ENCODE measurements at regions not wholly inside any gene's neighbourhood (a gene's known extent, or its start where the extent isn't known, plus 50 kb on each side); places are given as distances from the start of the nearest gene placed in this dataset.

GRCh38 chr7:85673876-85674275, 487.0 kb upstream of the SEMA3D start:
- TF ChIP-seq EZH2 (IDR thresholded peaks at IDR 0.05; ENCODE audit: borderline replicate concordance, insufficient read depth, low read depth, low read length, poor library complexity, severe bottlenecking) (no peak), CTCF (IDR thresholded peaks at IDR 0.05) (no peak)
- Histone ChIP-seq H3K9ac (ENCODE audit: low read length) (no peak overlapping the region), H3K4me3 (ENCODE audit: control extremely low read depth in 1 of 5, extremely low read depth in 1 of 5, insufficient read depth in 1 of 5, low read depth in 2 of 5, low read length in 4 of 5) (no peak overlapping the region), H3K4me1 (ENCODE audit: control insufficient read depth in 2 of 2, insufficient read depth in 2 of 2, low read length in 2 of 2) (no peaks in the 10 kb centered on the region), H3K27me3 (replicated peaks in 1 of 4; ENCODE audit: control extremely low read depth in 1 of 4, control insufficient read depth in 3 of 4, insufficient read depth in 4 of 4, low read length in 3 of 4) (no peaks in the 10 kb centered on the region), H3K27ac (ENCODE audit: low read length in 2 of 2) (no peak overlapping the region), H3K79me2 (ENCODE audit: control insufficient read depth, insufficient read depth, low read length) (no peaks in the 10 kb centered on the region), H3K36me3 (replicated peaks in 1 of 2; ENCODE audit: control extremely low read depth in 1 of 2, control insufficient read depth in 1 of 2, extremely low read depth in 1 of 2, insufficient read depth in 2 of 2, low read length in 1 of 2) (no peaks in the 10 kb centered on the region), H3K4me2 (replicated peaks; ENCODE audit: low read depth, low read length, poor library complexity, severe bottlenecking) (no peak overlapping the region), H3K9me3 (ENCODE audit: control extremely low read depth in 1 of 3, control insufficient read depth in 2 of 3, insufficient read depth in 1 of 3, low read length in 2 of 3) (peaks cover 0 to under 1% (median 0%) of the 10 kb centered on the region in 3 donors), H4K20me1 (ENCODE audit: control insufficient read depth, insufficient read depth, low read length, poor library complexity, severe bottlenecking) (no peaks in the 10 kb centered on the region), H2AFZ (ENCODE audit: insufficient read depth, low read depth, low read length, poor library complexity, severe bottlenecking) (no peak overlapping the region)
- no peak overlapping the region for H3K27ac Mint-ChIP-seq
- ATAC-seq (ENCODE audit: low read depth) (no peak), DNase-seq (no peak)
- no peaks in the 10 kb centered on the region for H3K4me1 Mint-ChIP-seq
- H3K4me3 Mint-ChIP-seq, result no peak overlapping the region
- ChIA-PET CTCF (no interaction called here), POLR2A (no interaction called here)
- intact Hi-C loops (cut with micrococcal nuclease), result no loop called here
- WGBS (ENCODE audit: insufficient coverage), result no CpG with 5 or more reads among the region's 2 CpGs
- no peaks in the 10 kb centered on the region for H3K27me3 Mint-ChIP-seq
- H3K9me3 Mint-ChIP-seq (ENCODE audit: insufficient read depth), result peaks cover 3% of the 10 kb centered on the region

GRCh38 chr7:85669225-85669624, 482.4 kb upstream of the SEMA3D start:
- Mint-ChIP-seq H3K27me3 (no peaks in the 10 kb centered on the region), H3K27ac (no peak overlapping the region), H3K4me1 (no peaks in the 10 kb centered on the region), H3K9me3 (ENCODE audit: insufficient read depth) (no peaks in the 10 kb centered on the region), H3K4me3 (no peak overlapping the region)
- H2AFZ ChIP-seq (ENCODE audit: insufficient read depth, low read depth, low read length, poor library complexity, severe bottlenecking), result no peak overlapping the region
- ATAC-seq (ENCODE audit: low read depth), result no peak
- H3K4me2 ChIP-seq (replicated peaks; ENCODE audit: low read depth, low read length, poor library complexity, severe bottlenecking), result no peak overlapping the region
- H3K36me3 ChIP-seq (replicated peaks in 1 of 2; ENCODE audit: control extremely low read depth in 1 of 2, control insufficient read depth in 1 of 2, extremely low read depth in 1 of 2, insufficient read depth in 2 of 2, low read length in 1 of 2), result no peaks in the 10 kb centered on the region
- H3K9me3 ChIP-seq (ENCODE audit: control extremely low read depth in 1 of 3, control insufficient read depth in 2 of 3, insufficient read depth in 1 of 3, low read length in 2 of 3), result no peaks in the 10 kb centered on the region
- intact Hi-C loops (cut with micrococcal nuclease), result no loop called here
- POLR2A ChIA-PET, result no interaction called here
- H3K4me1 ChIP-seq (ENCODE audit: control insufficient read depth in 2 of 2, insufficient read depth in 2 of 2, low read length in 2 of 2), result no peaks in the 10 kb centered on the region
- DNase-seq, result no peak
- no peaks in the 10 kb centered on the region for H3K27me3 ChIP-seq (replicated peaks in 1 of 4; ENCODE audit: control extremely low read depth in 1 of 4, control insufficient read depth in 3 of 4, insufficient read depth in 4 of 4, low read length in 3 of 4)
- no peaks in the 10 kb centered on the region for H3K79me2 ChIP-seq (ENCODE audit: control insufficient read depth, insufficient read depth, low read length)
- TF ChIP-seq EZH2 (IDR thresholded peaks at IDR 0.05; ENCODE audit: borderline replicate concordance, insufficient read depth, low read depth, low read length, poor library complexity, severe bottlenecking) (no peak), CTCF (IDR thresholded peaks at IDR 0.05) (no peak)
- WGBS (ENCODE audit: insufficient coverage), result no CpG with 5 or more reads among the region's 3 CpGs
- H3K27ac ChIP-seq (ENCODE audit: low read length in 2 of 2), result no peak overlapping the region
- CTCF ChIA-PET, result no interaction called here
- no peaks in the 10 kb centered on the region for H4K20me1 ChIP-seq (ENCODE audit: control insufficient read depth, insufficient read depth, low read length, poor library complexity, severe bottlenecking)
- H3K4me3 ChIP-seq (ENCODE audit: control extremely low read depth in 1 of 5, extremely low read depth in 1 of 5, insufficient read depth in 1 of 5, low read depth in 2 of 5, low read length in 4 of 5), result no peak overlapping the region
- H3K9ac ChIP-seq (ENCODE audit: low read length), result no peak overlapping the region
